ENCODE measurements at regions not wholly inside any gene's neighbourhood (a gene's known extent, or its start where the extent isn't known, plus 50 kb on each side); places are given as distances from the start of the nearest gene placed in this dataset.

GRCh38 chr3:194282436-194283122 lies 68.5 kb downstream of the CPN2 start:
- no peak for DNase-seq

GRCh38 chr3:194283221-194284006 lies 67.7 kb downstream of the CPN2 start:
- DNase-seq, result no peak

GRCh38 chr3:194284351-194284750 lies 66.8 kb downstream of the CPN2 start:
- DNase-seq, result no peak

- no peak for DNase-seq
Observed at GRCh38 chr3:194285024-194285849, 65.9 kb downstream of the CPN2 start.

GRCh38 chr3:194285850-194286197 lies 65.3 kb downstream of the CPN2 start:
- no peak for DNase-seq

GRCh38 chr3:194286375-194287146 lies 64.6 kb downstream of the CPN2 start:
- no peak for DNase-seq

- no peak for DNase-seq
Observed at GRCh38 chr3:194287374-194287773, 63.8 kb downstream of the CPN2 start.

GRCh38 chr3:194287977-194288706 lies 63.0 kb downstream of the CPN2 start:
- DNase-seq, result no peak
